Kidney (tissue), 13 donors: ENCODE measurements at regions not wholly inside any gene's neighbourhood (a gene's known extent, or its start where the extent isn't known, plus 50 kb on each side); places are given as distances from the start of the nearest gene placed in this dataset.

Source experiments
- DNase-seq, 5 donors: peaks; one replicate each; pipeline ENCODE4 v3.0.0-alpha.2; 2013 to 2020
- FAIRE-seq: peaks from 2 replicates; lab custom pipeline; 2012; peaks lifted over from hg19 to GRCh38; lab: Jason Lieb, UNC
- H3K27ac ChIP-seq, 2 donors: one replicate each; pipeline ENCODE4 v1.7.0; 2013; ENCODE audit warnings: low read depth in 2 of 2, low read length in 2 of 2, inconsistent platforms in 1 of 2
- H3K27me3 ChIP-seq: one replicate; pipeline ENCODE4 v1.7.1; 2013; ENCODE audit warnings: low read length, inconsistent platforms; ENCODE audit not compliant: control insufficient read depth, insufficient read depth
- H3K36me3 ChIP-seq, 3 donors: one replicate each; pipeline versions ENCODE4 v1.7.0 to v1.7.1; 2013; ENCODE audit warnings: low read length in 3 of 3, control low read depth in 1 of 3, inconsistent platforms in 1 of 3; ENCODE audit not compliant: insufficient read depth in 3 of 3, control insufficient read depth in 2 of 3
- H3K4me1 ChIP-seq, 3 donors: one replicate each; pipeline versions ENCODE4 v1.7.0 to v1.7.1; 2013; ENCODE audit warnings: low read length in 3 of 3, inconsistent platforms in 1 of 3, low read depth in 1 of 3; ENCODE audit not compliant: control insufficient read depth in 2 of 3, insufficient read depth in 2 of 3
- H3K4me3 ChIP-seq, 3 donors: one replicate each; pipeline versions ENCODE4 v1.7.0 to v1.8.1; 2013; ENCODE audit warnings: low read length in 3 of 3, control low read depth in 1 of 3, inconsistent platforms in 1 of 3
- H3K9ac ChIP-seq, 3 donors: one replicate each; pipeline versions ENCODE4 v1.7.0 to v1.7.1; 2013; ENCODE audit warnings: low read length in 3 of 3, control low read depth in 1 of 3, inconsistent platforms in 1 of 3
- H3K9me3 ChIP-seq, 3 donors: one replicate each; pipeline versions ENCODE4 v1.7.0 to v1.7.1; 2013; ENCODE audit warnings: low read length in 3 of 3, control low read depth in 1 of 3, inconsistent platforms in 1 of 3; ENCODE audit not compliant: control insufficient read depth in 2 of 3, insufficient read depth in 1 of 3
- CTCF ChIP-seq: IDR thresholded peaks from 3 replicates; pipeline ENCODE4 v1.5.1; 2012; ENCODE audit warnings: mild to moderate bottlenecking, moderate library complexity, borderline replicate concordance; ENCODE audit not compliant: insufficient read depth; ENCODE audit errors: extremely low read depth
- intact Hi-C: fragments of 100-400 bp; cut with DNase I; formaldehyde crosslinking; loops from one replicate; pipeline ENCODE4 v1.11.1; 2022
- donor health status: control.
- donor health status: control.
- donor health status: control.
- donor health status: control.
- donor health status: control.
- donor health status: DM: yes; HTN: yes; CAD: no.
- donor health status: Normal renal cell carcinoma (clear cell type).

- no peak overlapping the region for H3K9ac ChIP-seq
- FAIRE-seq = no peak
These were observed 90.4 kb downstream of the DLL1 start for GRCh38 chr6:170200458-170200891.

GRCh38 chr6:170199716-170200115, 91.2 kb downstream of the DLL1 start:
- Histone ChIP-seq H3K4me3 (no peak overlapping the region), H3K9me3 (peaks cover 0 to 12% (median 8%) of the 10 kb centered on the region in 3 donors), H3K9ac (no peak overlapping the region), H3K4me1 (no peaks in the 10 kb centered on the region), H3K36me3 (no peaks in the 10 kb centered on the region), H3K27me3 (no peaks in the 10 kb centered on the region), H3K27ac (no peak overlapping the region)
- no peak for TF ChIP-seq CTCF
- DNase-seq (no peak), FAIRE-seq (no peak)
- intact Hi-C loops = no loop called here

More at GRCh38 chr6:170200458-170200891, 90.4 kb downstream of the DLL1 start:
- H3K27me3 ChIP-seq = no peaks in the 10 kb centered on the region
- H3K27ac ChIP-seq = no peak overlapping the region
- TF ChIP-seq CTCF = no peak
- no peaks in the 10 kb centered on the region for H3K36me3 ChIP-seq
- H3K9me3 ChIP-seq = peaks cover 0 to 6% (median 4%) of the 10 kb centered on the region in 3 donors
- DNase-seq = no peak
- intact Hi-C loops = no loop called here
- no peaks in the 10 kb centered on the region for H3K4me1 ChIP-seq
- no peak overlapping the region for H3K4me3 ChIP-seq

- Histone ChIP-seq H3K9me3 (peaks cover 0 to 12% (median 8%) of the 10 kb centered on the region in 3 donors), H3K9ac (no peak overlapping the region), H3K4me3 (no peak overlapping the region), H3K27ac (no peak overlapping the region), H3K27me3 (no peaks in the 10 kb centered on the region), H3K36me3 (no peaks in the 10 kb centered on the region), H3K4me1 (no peaks in the 10 kb centered on the region)
- FAIRE-seq (no peak), DNase-seq (no peak)
- TF ChIP-seq CTCF = no peak
- intact Hi-C loops = no loop called here
These were observed 92.6 kb downstream of the DLL1 start for GRCh38 chr6:170198298-170198697.

- intact Hi-C loops = no loop called here
- H3K4me3 ChIP-seq = no peak overlapping the region
- H3K4me1 ChIP-seq = no peaks in the 10 kb centered on the region
- no peak for TF ChIP-seq CTCF
- FAIRE-seq = no peak
- no peak for DNase-seq
- H3K27me3 ChIP-seq = no peaks in the 10 kb centered on the region
- H3K9me3 ChIP-seq = peaks cover 0 to 12% (median 8%) of the 10 kb centered on the region in 3 donors
- no peak overlapping the region for H3K9ac ChIP-seq
- no peaks in the 10 kb centered on the region for H3K36me3 ChIP-seq
- no peak overlapping the region for H3K27ac ChIP-seq
These were observed 97.5 kb downstream of the DLL1 start for GRCh38 chr6:170193326-170193821.
